ENCODE measurements at regions not wholly inside any gene's neighbourhood (a gene's known extent, or its start where the extent isn't known, plus 50 kb on each side); places are given as distances from the start of the nearest gene placed in this dataset.

DNA sequence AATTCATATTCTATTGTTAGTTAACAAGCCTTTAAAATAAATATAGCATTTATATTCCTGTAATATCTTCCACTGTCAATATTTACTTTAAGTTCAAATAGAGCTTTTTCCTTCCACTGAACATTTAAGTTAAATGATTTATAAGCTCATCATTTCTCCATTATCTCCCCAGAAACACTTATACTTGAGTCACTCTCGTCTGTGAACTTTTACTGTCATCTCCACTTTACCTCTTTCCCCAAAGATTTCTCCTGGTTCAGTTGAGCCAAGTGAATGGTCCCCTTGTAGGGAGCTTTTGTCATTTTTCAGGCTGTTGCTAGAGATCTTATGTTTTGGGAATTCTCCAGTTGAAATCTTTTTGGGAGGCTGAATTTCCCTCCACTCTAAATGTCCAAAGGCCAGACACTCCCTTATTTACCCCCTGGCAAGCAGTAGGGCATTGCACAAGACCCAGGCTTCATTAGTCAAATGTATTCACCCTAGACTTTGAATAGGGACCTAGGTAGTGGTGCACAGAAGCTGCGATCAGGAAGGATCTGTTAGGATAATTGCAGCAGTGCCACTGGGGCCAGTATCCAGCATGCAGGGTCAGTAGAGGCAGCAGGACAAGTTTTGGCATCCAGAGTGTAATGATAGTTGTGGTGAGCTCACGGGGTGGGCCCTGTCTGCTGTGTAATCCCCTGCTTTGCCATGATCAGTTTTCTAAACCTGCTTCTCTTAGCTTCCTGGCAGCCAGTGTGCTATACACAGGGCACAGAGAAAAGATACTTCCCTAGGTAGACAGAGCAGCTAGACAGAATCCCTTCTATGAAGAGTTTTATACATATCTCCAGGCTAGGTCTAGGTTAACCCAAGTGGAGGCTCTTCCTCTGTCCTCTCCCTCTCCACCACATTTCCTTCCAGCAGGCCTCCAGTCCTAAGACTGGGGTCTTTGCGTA, 356.5 kb upstream of the SLCO3A1 start:
- no peak for TF ChIP-seq USF2 (IDR thresholded peaks at IDR 0.05; ENCODE audit: borderline replicate concordance, low read depth, low read length)
- no peak for TF ChIP-seq CTCF (IDR thresholded peaks at IDR 0.05)
- TF ChIP-seq EP300 (IDR thresholded peaks at IDR 0.05; ENCODE audit: borderline replicate concordance in 1 of 2, low read depth in 1 of 2, low read length in 1 of 2) = no peak; a peak in 1 of 4 replicates
- no peak for TF ChIP-seq RAD21 (IDR thresholded peaks at IDR 0.05; ENCODE audit: low read length)
- no peak for TF ChIP-seq RCOR1 (IDR thresholded peaks at IDR 0.05; ENCODE audit: low read length)
- TF ChIP-seq, protein P1, sequence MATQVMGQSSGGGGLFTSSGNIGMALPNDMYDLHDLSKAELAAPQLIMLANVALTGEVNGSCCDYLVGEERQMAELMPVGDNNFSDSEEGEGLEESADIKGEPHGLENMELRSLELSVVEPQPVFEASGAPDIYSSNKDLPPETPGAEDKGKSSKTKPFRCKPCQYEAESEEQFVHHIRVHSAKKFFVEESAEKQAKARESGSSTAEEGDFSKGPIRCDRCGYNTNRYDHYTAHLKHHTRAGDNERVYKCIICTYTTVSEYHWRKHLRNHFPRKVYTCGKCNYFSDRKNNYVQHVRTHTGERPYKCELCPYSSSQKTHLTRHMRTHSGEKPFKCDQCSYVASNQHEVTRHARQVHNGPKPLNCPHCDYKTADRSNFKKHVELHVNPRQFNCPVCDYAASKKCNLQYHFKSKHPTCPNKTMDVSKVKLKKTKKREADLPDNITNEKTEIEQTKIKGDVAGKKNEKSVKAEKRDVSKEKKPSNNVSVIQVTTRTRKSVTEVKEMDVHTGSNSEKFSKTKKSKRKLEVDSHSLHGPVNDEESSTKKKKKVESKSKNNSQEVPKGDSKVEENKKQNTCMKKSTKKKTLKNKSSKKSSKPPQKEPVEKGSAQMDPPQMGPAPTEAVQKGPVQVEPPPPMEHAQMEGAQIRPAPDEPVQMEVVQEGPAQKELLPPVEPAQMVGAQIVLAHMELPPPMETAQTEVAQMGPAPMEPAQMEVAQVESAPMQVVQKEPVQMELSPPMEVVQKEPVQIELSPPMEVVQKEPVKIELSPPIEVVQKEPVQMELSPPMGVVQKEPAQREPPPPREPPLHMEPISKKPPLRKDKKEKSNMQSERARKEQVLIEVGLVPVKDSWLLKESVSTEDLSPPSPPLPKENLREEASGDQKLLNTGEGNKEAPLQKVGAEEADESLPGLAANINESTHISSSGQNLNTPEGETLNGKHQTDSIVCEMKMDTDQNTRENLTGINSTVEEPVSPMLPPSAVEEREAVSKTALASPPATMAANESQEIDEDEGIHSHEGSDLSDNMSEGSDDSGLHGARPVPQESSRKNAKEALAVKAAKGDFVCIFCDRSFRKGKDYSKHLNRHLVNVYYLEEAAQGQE (IDR thresholded peaks at IDR 0.05; ENCODE audit: low read depth, low read length) = no peak
- TF ChIP-seq ELF1 (IDR thresholded peaks at IDR 0.05) = no peak
- TF ChIP-seq TAF1 (IDR thresholded peaks at IDR 0.05; ENCODE audit: borderline replicate concordance, low read depth, low read length) = no peak
- no peak for TF ChIP-seq RFX5 (IDR thresholded peaks at IDR 0.05; ENCODE audit: low read length)
- TF ChIP-seq MXI1 (IDR thresholded peaks at IDR 0.05; ENCODE audit: low read depth, low read length) = no peak
- no peak for TF ChIP-seq JUND (IDR thresholded peaks at IDR 0.05)
- TF ChIP-seq, protein P2, sequence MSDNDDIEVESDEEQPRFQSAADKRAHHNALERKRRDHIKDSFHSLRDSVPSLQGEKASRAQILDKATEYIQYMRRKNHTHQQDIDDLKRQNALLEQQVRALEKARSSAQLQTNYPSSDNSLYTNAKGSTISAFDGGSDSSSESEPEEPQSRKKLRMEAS (IDR thresholded peaks at IDR 0.05; ENCODE audit: low read depth) = no peak
- no peak for TF ChIP-seq EZH2phosphoT487 (IDR thresholded peaks at IDR 0.05; ENCODE audit: borderline replicate concordance, low read depth)
- TF ChIP-seq POLR2AphosphoS5 (IDR thresholded peaks at IDR 0.05; ENCODE audit: low read depth, low read length) = no peak
